Lung (tissue), 11 donors: ENCODE measurements at regions not wholly inside any gene's neighbourhood (a gene's known extent, or its start where the extent isn't known, plus 50 kb on each side); places are given as distances from the start of the nearest gene placed in this dataset.

Experiments
- ATAC-seq: fragments of 200-7000 bp; cut with Tn5 transposase; one replicate; pipeline ENCODE4 v1.9.1; 2020; ENCODE audit warnings: moderate number of reproducible peaks; ENCODE audit not compliant: insufficient read depth, low FRiP score
- DNase-seq, 3 donors: peaks; one replicate each; pipeline ENCODE4 v3.0.0-alpha.2; 2013 to 2017
- H3K27ac ChIP-seq, 2 donors: one replicate each; pipeline ENCODE4 v1.5.1; 2013; ENCODE audit warnings: mild to moderate bottlenecking in 2 of 2, moderate library complexity in 2 of 2, control low read depth in 1 of 2, inconsistent platforms in 1 of 2, low read depth in 1 of 2, low read length in 1 of 2
- H3K27me3 ChIP-seq, 3 donors: one replicate each; pipeline ENCODE4 v1.5.1; 2013; ENCODE audit warnings: low read length in 2 of 3; ENCODE audit not compliant: control insufficient read depth in 3 of 3, insufficient read depth in 3 of 3
- H3K36me3 ChIP-seq, 4 donors: one replicate each; pipeline ENCODE4 v1.5.1; 2013; ENCODE audit warnings: low read length in 4 of 4, mild to moderate bottlenecking in 1 of 4, moderate library complexity in 1 of 4; ENCODE audit not compliant: control insufficient read depth in 4 of 4, insufficient read depth in 4 of 4
- H3K4me1 ChIP-seq, 5 donors: one replicate each; pipeline ENCODE4 v1.5.1; 2013; ENCODE audit warnings: low read length in 5 of 5, mild to moderate bottlenecking in 2 of 5, moderate library complexity in 1 of 5; ENCODE audit not compliant: control insufficient read depth in 5 of 5, insufficient read depth in 5 of 5
- H3K4me3 ChIP-seq: one replicate; pipeline ENCODE4 v1.5.1; 2013; ENCODE audit warnings: mild to moderate bottlenecking, control low read depth, moderate library complexity
- H3K9ac ChIP-seq, 2 donors: one replicate each; pipeline ENCODE4 v1.5.1; 2013; ENCODE audit warnings: low read length in 2 of 2, control low read depth in 1 of 2; ENCODE audit not compliant: insufficient read depth in 1 of 2
- H3K9me3 ChIP-seq, 4 donors: one replicate each; pipeline ENCODE4 v1.5.1; 2013; ENCODE audit warnings: low read length in 3 of 4, mild to moderate bottlenecking in 1 of 4, moderate library complexity in 1 of 4; ENCODE audit not compliant: control insufficient read depth in 4 of 4, insufficient read depth in 3 of 4
- WGBS, 2 donors: extraction: QIAGEN DNeasy Blood & Tissue Kit; methylation state at CpG; one replicate each; pipeline ENCODE4 v1.1.7; 2013; 5-methylcytosine and 5-hydroxymethylcytosine counted together
- TF ChIP-seq, protein P1 (sequence below): IDR thresholded peaks from 2 replicates; pipeline ENCODE4 v1.5.1; 2012; ENCODE audit warnings: mild to moderate bottlenecking; ENCODE audit errors: control extremely low read depth, extremely low read depth
- donor health status: control.
- donor health status: control.
- donor health status: Bipolar disorder and iron deficiency.
- donor health status: healthy.
- donor health status: DM: yes; HTN: yes; CAD: no.

DNA sequence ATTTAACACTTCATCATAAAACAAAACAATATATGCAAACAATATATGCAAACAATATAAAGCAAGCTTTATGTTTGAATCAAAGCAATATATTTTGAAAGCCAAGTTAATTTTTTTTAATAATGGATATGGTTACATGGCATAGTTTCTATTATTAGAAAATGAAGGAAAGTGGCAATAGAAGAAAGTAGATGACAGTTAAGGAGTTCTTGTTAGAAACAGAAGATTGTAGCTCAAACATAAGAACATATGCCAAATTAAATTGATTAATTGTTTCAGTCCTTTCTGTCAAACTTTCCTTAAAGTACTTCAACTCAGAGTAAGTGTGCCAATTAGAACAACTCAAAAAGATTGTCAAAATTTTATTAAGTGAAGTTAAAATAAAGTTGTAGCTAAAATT, 1248.3 kb downstream of the SLC16A7 start:
- Histone ChIP-seq H3K9me3 (no peaks in the 10 kb centered on the region), H3K4me1 (peaks cover 0 to 27% (median 0%) of the 10 kb centered on the region in 5 donors), H3K27me3 (no peaks in the 10 kb centered on the region), H3K36me3 (no peaks in the 10 kb centered on the region), H3K4me3 (no peak overlapping the region), H3K9ac (no peak overlapping the region), H3K27ac (no peak overlapping the region)
- DNase-seq = peak in 2 of 3 donors; percentile 64 to 78
- no peak for ATAC-seq
- TF ChIP-seq, protein P1, sequence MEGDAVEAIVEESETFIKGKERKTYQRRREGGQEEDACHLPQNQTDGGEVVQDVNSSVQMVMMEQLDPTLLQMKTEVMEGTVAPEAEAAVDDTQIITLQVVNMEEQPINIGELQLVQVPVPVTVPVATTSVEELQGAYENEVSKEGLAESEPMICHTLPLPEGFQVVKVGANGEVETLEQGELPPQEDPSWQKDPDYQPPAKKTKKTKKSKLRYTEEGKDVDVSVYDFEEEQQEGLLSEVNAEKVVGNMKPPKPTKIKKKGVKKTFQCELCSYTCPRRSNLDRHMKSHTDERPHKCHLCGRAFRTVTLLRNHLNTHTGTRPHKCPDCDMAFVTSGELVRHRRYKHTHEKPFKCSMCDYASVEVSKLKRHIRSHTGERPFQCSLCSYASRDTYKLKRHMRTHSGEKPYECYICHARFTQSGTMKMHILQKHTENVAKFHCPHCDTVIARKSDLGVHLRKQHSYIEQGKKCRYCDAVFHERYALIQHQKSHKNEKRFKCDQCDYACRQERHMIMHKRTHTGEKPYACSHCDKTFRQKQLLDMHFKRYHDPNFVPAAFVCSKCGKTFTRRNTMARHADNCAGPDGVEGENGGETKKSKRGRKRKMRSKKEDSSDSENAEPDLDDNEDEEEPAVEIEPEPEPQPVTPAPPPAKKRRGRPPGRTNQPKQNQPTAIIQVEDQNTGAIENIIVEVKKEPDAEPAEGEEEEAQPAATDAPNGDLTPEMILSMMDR = no peak

- 86 to 90% methylated on average over 1 of the region's 1 CpG for WGBS, 2 donors
- no peaks in the 10 kb centered on the region for H3K36me3 ChIP-seq
- peaks cover 0 to 33% (median 0%) of the 10 kb centered on the region in 5 donors for H3K4me1 ChIP-seq
- no peak for DNase-seq
- H3K27me3 ChIP-seq = no peaks in the 10 kb centered on the region
- ATAC-seq = no peak
- H3K9me3 ChIP-seq = no peaks in the 10 kb centered on the region
- no peak overlapping the region for H3K4me3 ChIP-seq
- H3K27ac ChIP-seq = no peak overlapping the region
- TF ChIP-seq, protein P1 = no peak
- no peak overlapping the region for H3K9ac ChIP-seq
Measured at GRCh38 chr12:60844875-60845274, 1249.0 kb downstream of the SLC16A7 start.

GRCh38 chr12:60845696-60846095, 1249.9 kb downstream of the SLC16A7 start:
- Histone ChIP-seq H3K4me3 (no peak overlapping the region), H3K4me1 (peaks cover 0 to 34% (median 0%) of the 10 kb centered on the region in 5 donors), H3K9ac (no peak overlapping the region), H3K9me3 (no peaks in the 10 kb centered on the region), H3K27ac (no peak overlapping the region), H3K27me3 (no peaks in the 10 kb centered on the region), H3K36me3 (no peaks in the 10 kb centered on the region)
- WGBS, 2 donors = 72 to 76% methylated on average over 4 of the region's 4 CpGs
- ATAC-seq (no peak), DNase-seq (no peak)
- TF ChIP-seq, protein P1 = no peak

GRCh38 chr12:60847281-60847680, 1251.5 kb downstream of the SLC16A7 start:
- peaks cover 0 to 33% (median 0%) of the 10 kb centered on the region in 5 donors for H3K4me1 ChIP-seq
- TF ChIP-seq, protein P1 = no peak
- ATAC-seq = no peak
- no peak overlapping the region for H3K4me3 ChIP-seq
- H3K27me3 ChIP-seq = no peaks in the 10 kb centered on the region
- H3K27ac ChIP-seq = no peak overlapping the region
- no peaks in the 10 kb centered on the region for H3K9me3 ChIP-seq
- H3K36me3 ChIP-seq = no peaks in the 10 kb centered on the region
- DNase-seq = no peak
- 77 to 90% methylated on average over 4 of the region's 4 CpGs for WGBS, 2 donors
- H3K9ac ChIP-seq = no peak overlapping the region
